SJSA1 (cell line): ENCODE measurements at regions not wholly inside any gene's neighbourhood (a gene's known extent, or its start where the extent isn't known, plus 50 kb on each side); places are given as distances from the start of the nearest gene placed in this dataset.

Experiments used
- DNase-seq, 2 experiments: peaks; one replicate each; pipeline ENCODE4 v3.0.0-alpha.2; 2015 to 2020; ENCODE audit warnings: low spot score in 2 of 2, low read depth in 1 of 2
- H3K27ac ChIP-seq: fragments of 250-450 bp; sonication (Bioruptor Pico); 2 replicates; pipeline ENCODE4 v1.5.1; 2020; ENCODE audit warnings: mild to moderate bottlenecking, moderate library complexity
- H3K27me3 ChIP-seq: fragments of 250-450 bp; sonication (Bioruptor Pico); replicated peaks from 2 replicates; pipeline ENCODE4 v1.5.1; 2020; ENCODE audit warnings: mild to moderate bottlenecking, moderate library complexity
- H3K36me3 ChIP-seq: fragments of 250-450 bp; sonication (Bioruptor Pico); 2 replicates; pipeline ENCODE4 v1.5.1; 2020; ENCODE audit warnings: mild to moderate bottlenecking
- H3K4me1 ChIP-seq: fragments of 250-450 bp; sonication (Bioruptor Pico); replicated peaks from 2 replicates; pipeline ENCODE4 v1.6.1; 2021; ENCODE audit warnings: mild to moderate bottlenecking
- H3K4me3 ChIP-seq: fragments of 250-450 bp; sonication (Bioruptor Pico); 2 replicates; pipeline ENCODE4 v1.5.1; 2020; ENCODE audit warnings: mild to moderate bottlenecking
- H3K9me3 ChIP-seq: fragments of 250-450 bp; sonication (Bioruptor Pico); replicated peaks from 2 replicates; pipeline ENCODE4 v1.5.1; 2020; ENCODE audit warnings: mild to moderate bottlenecking

DNA sequence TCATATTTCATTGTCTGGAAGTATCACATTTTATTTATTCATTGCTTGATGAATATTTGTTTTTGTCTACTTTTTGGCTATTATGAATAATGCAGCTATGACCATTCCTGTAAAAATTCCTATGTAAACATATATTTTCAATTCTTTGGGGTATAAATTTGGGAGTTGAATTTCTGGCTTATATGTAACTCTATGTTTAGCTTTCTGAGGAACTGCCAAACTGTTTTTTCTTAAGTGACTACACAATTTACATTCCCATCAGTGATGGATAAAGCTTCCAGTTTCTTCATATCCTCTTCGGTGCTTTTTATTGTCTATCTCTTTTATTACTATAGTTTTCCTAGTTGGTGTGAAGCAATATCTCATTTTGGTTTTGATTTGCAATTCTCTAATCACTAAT lies 115.6 kb upstream of the CXCL12 start:
- H3K4me3 ChIP-seq, result no peak overlapping the region
- H3K9me3 ChIP-seq, result no peaks in the 10 kb centered on the region
- H3K36me3 ChIP-seq, result no peaks in the 10 kb centered on the region
- no peak for DNase-seq
- no peaks in the 10 kb centered on the region for H3K27me3 ChIP-seq
- H3K27ac ChIP-seq, result no peak overlapping the region
- H3K4me1 ChIP-seq, result no peaks in the 10 kb centered on the region

DNA sequence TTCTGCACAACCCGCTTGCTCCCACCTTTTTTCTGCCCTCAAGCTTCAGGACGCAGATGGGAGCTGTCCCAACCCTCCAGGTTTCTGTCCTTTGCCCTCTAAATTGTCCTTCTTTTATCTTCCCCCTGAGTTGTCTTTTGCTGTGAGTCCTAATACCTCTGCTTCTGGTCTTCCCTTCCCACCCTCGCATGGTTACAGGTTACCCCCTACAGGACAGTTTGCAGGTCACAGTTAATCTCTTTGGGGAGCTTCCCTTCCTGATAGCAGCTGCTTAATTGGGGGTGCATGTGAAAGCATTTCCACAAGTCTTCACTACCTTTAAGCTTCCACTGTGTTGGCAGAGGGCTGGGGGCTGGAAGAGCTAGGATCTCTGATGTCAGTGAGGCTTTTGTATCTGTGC lies 121.5 kb upstream of the CXCL12 start:
- no peaks in the 10 kb centered on the region for H3K36me3 ChIP-seq
- no peak overlapping the region for H3K27ac ChIP-seq
- no peaks in the 10 kb centered on the region for H3K4me1 ChIP-seq
- no peaks in the 10 kb centered on the region for H3K27me3 ChIP-seq
- H3K9me3 ChIP-seq, result no peaks in the 10 kb centered on the region
- H3K4me3 ChIP-seq, result no peak overlapping the region
- DNase-seq, result no peak

GRCh38 chr10:44510379-44511115 lies 125.7 kb upstream of the CXCL12 start:
- DNase-seq, result no peak
- no peaks in the 10 kb centered on the region for H3K36me3 ChIP-seq
- no peaks in the 10 kb centered on the region for H3K27me3 ChIP-seq
- H3K4me1 ChIP-seq, result no peaks in the 10 kb centered on the region
- H3K4me3 ChIP-seq, result no peak overlapping the region
- H3K27ac ChIP-seq, result no peak overlapping the region
- no peaks in the 10 kb centered on the region for H3K9me3 ChIP-seq

DNA sequence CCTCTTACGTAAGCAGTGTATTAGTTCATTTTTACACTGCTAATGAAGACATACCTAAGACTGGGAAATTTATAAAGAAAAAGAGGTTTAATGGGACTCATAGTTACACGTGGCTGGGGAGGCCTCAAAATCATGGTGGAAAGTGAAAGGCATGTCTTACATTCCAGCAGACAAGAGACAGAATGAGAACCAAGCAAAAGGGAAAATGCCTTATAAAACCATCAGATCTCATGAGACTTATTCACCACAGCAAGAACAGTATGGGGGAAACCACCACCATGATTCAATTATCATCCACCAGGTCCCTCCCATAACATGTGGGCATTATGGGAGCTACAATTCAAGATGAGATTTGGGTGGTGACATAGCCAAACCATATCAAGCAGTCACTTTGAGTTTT lies 126.3 kb upstream of the CXCL12 start:
- Histone ChIP-seq H3K36me3 (no peaks in the 10 kb centered on the region), H3K4me3 (no peak overlapping the region), H3K9me3 (no peaks in the 10 kb centered on the region), H3K4me1 (no peaks in the 10 kb centered on the region), H3K27ac (no peak overlapping the region), H3K27me3 (no peaks in the 10 kb centered on the region)
- no peak for DNase-seq

GRCh38 chr10:44511601-44512000 lies 126.7 kb upstream of the CXCL12 start:
- Histone ChIP-seq H3K27me3 (no peaks in the 10 kb centered on the region), H3K9me3 (no peaks in the 10 kb centered on the region), H3K27ac (no peak overlapping the region), H3K4me3 (no peak overlapping the region), H3K36me3 (no peaks in the 10 kb centered on the region), H3K4me1 (no peaks in the 10 kb centered on the region)
- no peak for DNase-seq

- H3K27ac ChIP-seq, result no peak overlapping the region
- DNase-seq, result no peak
- H3K4me3 ChIP-seq, result no peak overlapping the region
- H3K27me3 ChIP-seq, result no peaks in the 10 kb centered on the region
- no peaks in the 10 kb centered on the region for H3K36me3 ChIP-seq
- H3K9me3 ChIP-seq, result no peaks in the 10 kb centered on the region
- no peaks in the 10 kb centered on the region for H3K4me1 ChIP-seq
Measured at GRCh38 chr10:44512431-44513022, 127.6 kb upstream of the CXCL12 start.

GRCh38 chr10:44513591-44513990 lies 128.7 kb upstream of the CXCL12 start:
- Histone ChIP-seq H3K36me3 (no peaks in the 10 kb centered on the region), H3K27ac (no peak overlapping the region)
- no peak for DNase-seq

DNA sequence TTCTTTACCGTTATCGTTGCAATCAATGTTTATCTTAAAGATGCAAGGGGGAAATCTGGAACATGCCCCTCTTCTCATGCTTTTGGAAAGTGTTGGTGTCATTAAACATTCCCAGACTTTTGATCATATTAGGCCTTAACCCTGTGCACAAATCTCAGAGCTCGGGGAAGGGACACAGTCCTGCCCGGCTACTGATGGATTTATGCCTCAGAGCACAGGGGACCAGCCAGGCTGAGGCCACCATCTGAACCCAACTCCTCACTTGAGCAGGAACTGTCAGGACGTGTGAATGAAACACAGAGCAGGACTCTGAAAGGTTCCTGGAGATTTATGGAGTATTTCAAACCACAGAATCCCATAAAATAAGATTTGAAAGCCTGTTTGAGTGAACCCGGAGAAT lies 132.0 kb upstream of the CXCL12 start:
- H3K4me1 ChIP-seq, result no peaks in the 10 kb centered on the region
- H3K27ac ChIP-seq, result no peak overlapping the region
- no peak overlapping the region for H3K4me3 ChIP-seq
- DNase-seq, result no peak
- no peaks in the 10 kb centered on the region for H3K36me3 ChIP-seq
- H3K9me3 ChIP-seq, result no peaks in the 10 kb centered on the region; the same call in 1 of the 2 replicates
- no peaks in the 10 kb centered on the region for H3K27me3 ChIP-seq

More at GRCh38 chr10:44513591-44513990, 128.7 kb upstream of the CXCL12 start:
- H3K4me3 ChIP-seq, result no peak overlapping the region
- H3K27me3 ChIP-seq, result no peaks in the 10 kb centered on the region
- no peaks in the 10 kb centered on the region for H3K9me3 ChIP-seq
- H3K4me1 ChIP-seq, result no peaks in the 10 kb centered on the region

DNA sequence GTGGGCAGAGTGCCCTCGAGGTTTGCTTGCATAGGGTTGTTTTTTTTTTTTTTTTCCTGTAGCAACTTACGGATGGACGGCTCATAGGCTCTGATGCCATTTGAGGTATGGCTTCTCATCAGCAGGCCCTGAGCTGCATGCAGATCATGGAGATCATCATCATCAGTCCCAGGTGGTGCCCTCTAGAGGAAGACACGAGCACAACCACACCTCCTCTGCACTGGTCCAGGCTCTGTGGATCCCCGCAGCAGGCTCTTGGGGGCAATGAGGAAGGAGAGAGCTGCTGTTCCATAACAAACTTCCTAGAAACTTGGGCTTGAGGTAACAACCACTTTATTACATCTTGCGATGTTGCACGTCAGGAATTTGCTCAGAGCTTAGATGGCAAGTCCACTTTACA lies 132.7 kb upstream of the CXCL12 start:
- H3K4me1 ChIP-seq, result no peaks in the 10 kb centered on the region
- H3K36me3 ChIP-seq, result no peaks in the 10 kb centered on the region
- no peak overlapping the region for H3K4me3 ChIP-seq
- H3K27me3 ChIP-seq, result no peaks in the 10 kb centered on the region
- DNase-seq, result no peak
- no peak overlapping the region for H3K27ac ChIP-seq
- H3K9me3 ChIP-seq, result no peaks in the 10 kb centered on the region; the same call in 1 of the 2 replicates

- Histone ChIP-seq H3K36me3 (no peaks in the 10 kb centered on the region), H3K4me1 (no peaks in the 10 kb centered on the region), H3K27me3 (no peaks in the 10 kb centered on the region), H3K4me3 (no peak overlapping the region), H3K27ac (no peak overlapping the region), H3K9me3 (no peaks in the 10 kb centered on the region; the same call in 1 of the 2 replicates)
- DNase-seq, result no peak
Measured at GRCh38 chr10:44519361-44519760, 134.5 kb upstream of the CXCL12 start.

GRCh38 chr10:44520651-44521050 lies 135.8 kb upstream of the CXCL12 start:
- H3K27me3 ChIP-seq, result no peaks in the 10 kb centered on the region
- DNase-seq, result no peak
- H3K27ac ChIP-seq, result no peak overlapping the region
- no peaks in the 10 kb centered on the region; the same call in 1 of the 2 replicates for H3K9me3 ChIP-seq
- no peak overlapping the region for H3K4me3 ChIP-seq
- no peaks in the 10 kb centered on the region for H3K4me1 ChIP-seq
- no peaks in the 10 kb centered on the region for H3K36me3 ChIP-seq

DNA sequence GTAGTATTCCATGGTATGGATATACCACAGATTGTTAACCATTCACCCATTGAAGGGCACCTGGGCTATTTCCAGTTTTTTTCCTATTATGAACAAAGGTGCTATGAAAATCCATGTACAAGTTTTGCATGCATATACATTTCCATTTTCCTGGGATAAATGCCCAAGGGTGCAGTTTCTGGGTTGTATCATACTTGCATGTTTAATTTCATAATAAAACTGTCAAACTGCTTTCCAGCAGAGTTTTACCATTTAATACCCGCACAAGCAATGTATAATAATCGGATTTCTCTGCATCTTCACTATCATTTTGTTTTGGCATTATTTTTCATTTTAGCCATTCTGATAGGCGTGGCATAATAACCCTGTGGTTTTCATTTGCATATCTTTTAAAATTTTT lies 154.3 kb upstream of the CXCL12 start:
- Histone ChIP-seq H3K27ac (no peak overlapping the region), H3K27me3 (no peaks in the 10 kb centered on the region), H3K9me3 (no peaks in the 10 kb centered on the region), H3K4me1 (no peaks in the 10 kb centered on the region), H3K36me3 (no peaks in the 10 kb centered on the region), H3K4me3 (no peak overlapping the region)
- DNase-seq, result no peak

DNA sequence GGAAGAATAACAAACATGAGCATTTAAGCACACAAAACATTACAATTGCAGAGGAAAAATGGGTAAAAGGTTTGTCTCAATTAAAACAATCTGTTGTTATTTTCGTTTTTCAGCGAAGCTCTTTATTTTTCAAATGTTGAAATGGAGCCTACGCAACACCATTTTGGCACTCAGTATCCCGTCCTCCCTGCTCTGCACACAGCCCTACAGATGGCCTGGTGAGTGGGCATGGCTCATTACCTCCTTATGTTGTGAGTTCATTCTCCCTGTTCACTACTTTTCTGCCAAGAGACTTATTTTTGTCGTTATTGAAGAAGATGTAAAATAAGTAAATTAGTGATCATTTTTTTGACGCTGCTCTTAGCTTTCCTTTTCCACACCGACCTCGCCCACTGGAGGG lies 167.8 kb upstream of the CXCL12 start:
- no peaks in the 10 kb centered on the region for H3K9me3 ChIP-seq
- H3K36me3 ChIP-seq, result no peaks in the 10 kb centered on the region
- DNase-seq, result no peak
- H3K27ac ChIP-seq, result no peak overlapping the region
- H3K4me3 ChIP-seq, result no peak overlapping the region
- no peaks in the 10 kb centered on the region for H3K27me3 ChIP-seq
- H3K4me1 ChIP-seq, result no peaks in the 10 kb centered on the region

DNA sequence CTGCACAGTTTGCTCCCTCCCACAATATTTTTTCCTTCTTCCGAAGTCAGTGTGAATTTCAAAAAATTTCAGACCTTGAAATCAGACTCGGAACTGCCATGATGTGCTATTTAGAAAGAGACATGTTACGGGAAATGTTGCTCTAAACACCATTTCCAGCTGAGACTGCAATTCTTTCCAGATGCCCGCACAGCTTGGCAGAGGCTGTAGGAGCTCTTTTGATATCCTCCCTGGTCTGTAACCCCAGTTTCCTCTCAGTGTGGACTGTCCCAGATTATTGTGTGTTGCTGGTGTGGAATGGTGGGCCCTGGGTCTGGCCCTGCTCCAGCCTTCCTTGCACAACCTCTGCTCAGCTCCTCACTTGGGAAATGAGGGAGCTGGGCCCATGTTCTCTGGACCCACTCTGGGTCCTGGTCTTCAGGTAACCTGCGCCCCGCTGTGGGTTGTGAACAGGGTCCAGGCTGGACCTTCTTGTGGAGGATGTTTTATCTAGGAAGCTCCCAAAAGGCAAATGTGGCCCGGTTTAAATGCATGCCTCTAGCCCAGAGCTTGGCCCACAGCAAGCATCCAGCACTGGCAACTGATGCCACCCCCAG lies 172.8 kb upstream of the CXCL12 start:
- no peak overlapping the region for H3K27ac ChIP-seq
- H3K9me3 ChIP-seq, result no peaks in the 10 kb centered on the region
- H3K4me1 ChIP-seq, result no peaks in the 10 kb centered on the region
- no peaks in the 10 kb centered on the region for H3K36me3 ChIP-seq
- no peaks in the 10 kb centered on the region; the same call in 1 of the 2 replicates for H3K27me3 ChIP-seq
- no peak for DNase-seq
- no peak overlapping the region for H3K4me3 ChIP-seq
